ENCODE measurements at regions not wholly inside any gene's neighbourhood (a gene's known extent, or its start where the extent isn't known, plus 50 kb on each side); places are given as distances from the start of the nearest gene placed in this dataset.

GRCh38 chr16:74078511-74079231 lies 217.9 kb upstream of the PSMD7 start:
- H3K27ac Mint-ChIP-seq: no peak overlapping the region
- no peaks in the 10 kb centered on the region for H3K27me3 ChIP-seq (ENCODE audit: insufficient read depth, low read length)
- no peak overlapping the region for H3K27ac ChIP-seq (ENCODE audit: low read depth, low read length)
- no peaks in the 10 kb centered on the region for H3K36me3 ChIP-seq (ENCODE audit: insufficient read depth, low read length)
- H3K36me3 Mint-ChIP-seq: no peaks in the 10 kb centered on the region
- ChIA-PET POLR2A (ENCODE audit: partially characterized antibody) (no interaction called here), CTCF (ENCODE audit: partially characterized antibody) (no interaction called here)
- no peak overlapping the region for H3K4me3 ChIP-seq (ENCODE audit: low read length in 2 of 2)
- peaks cover 0 to 16% (median 12%) of the 10 kb centered on the region in 8 donors for H3K9me3 Mint-ChIP-seq
- H3K4me1 Mint-ChIP-seq: peaks cover 0 to 1% (median 0%) of the 10 kb centered on the region in 4 donors
- intact Hi-C loops (cut with micrococcal nuclease): no loop called here
- H3K27me3 Mint-ChIP-seq: no peaks in the 10 kb centered on the region
- H3K4me3 Mint-ChIP-seq: no peak overlapping the region
- no peaks in the 10 kb centered on the region for H3K4me1 ChIP-seq (ENCODE audit: insufficient read depth, low read length)
- no peaks in the 10 kb centered on the region for H3K9me3 ChIP-seq (ENCODE audit: control insufficient read depth in 1 of 2, low read length in 2 of 2)
- DNase-seq: no peak

- Mint-ChIP-seq H3K4me1 (peaks cover 0 to 1% (median 0%) of the 10 kb centered on the region in 4 donors), H3K36me3 (no peaks in the 10 kb centered on the region), H3K27me3 (no peaks in the 10 kb centered on the region), H3K4me3 (no peak overlapping the region), H3K27ac (no peak overlapping the region), H3K9me3 (peaks cover 0 to 16% (median 12%) of the 10 kb centered on the region in 8 donors)
- no peak for DNase-seq
- Histone ChIP-seq H3K4me3 (ENCODE audit: low read length in 2 of 2) (no peak overlapping the region), H3K9me3 (ENCODE audit: control insufficient read depth in 1 of 2, low read length in 2 of 2) (no peaks in the 10 kb centered on the region), H3K4me1 (ENCODE audit: insufficient read depth, low read length) (no peaks in the 10 kb centered on the region), H3K27ac (ENCODE audit: low read depth, low read length) (no peak overlapping the region), H3K36me3 (ENCODE audit: insufficient read depth, low read length) (no peaks in the 10 kb centered on the region), H3K27me3 (ENCODE audit: insufficient read depth, low read length) (no peaks in the 10 kb centered on the region)
- intact Hi-C loops (cut with micrococcal nuclease): no loop called here
- ChIA-PET CTCF (ENCODE audit: partially characterized antibody) (no interaction called here), POLR2A (ENCODE audit: partially characterized antibody) (no interaction called here)
These were observed 220.0 kb upstream of the PSMD7 start for GRCh38 chr16:74076568-74076967.

GRCh38 chr16:74075393-74075792 lies 221.2 kb upstream of the PSMD7 start:
- H3K9me3 ChIP-seq (ENCODE audit: control insufficient read depth in 1 of 2, low read length in 2 of 2): no peaks in the 10 kb centered on the region
- H3K27ac ChIP-seq (ENCODE audit: low read depth, low read length): no peak overlapping the region
- DNase-seq: no peak
- no peaks in the 10 kb centered on the region for H3K36me3 Mint-ChIP-seq
- no peak overlapping the region for H3K27ac Mint-ChIP-seq
- H3K4me1 ChIP-seq (ENCODE audit: insufficient read depth, low read length): no peaks in the 10 kb centered on the region
- no peaks in the 10 kb centered on the region for H3K27me3 Mint-ChIP-seq
- H3K9me3 Mint-ChIP-seq: peaks cover 0 to 16% (median 10%) of the 10 kb centered on the region in 8 donors
- CTCF ChIA-PET (ENCODE audit: partially characterized antibody): no interaction called here
- H3K36me3 ChIP-seq (ENCODE audit: insufficient read depth, low read length): no peaks in the 10 kb centered on the region
- H3K27me3 ChIP-seq (ENCODE audit: insufficient read depth, low read length): no peaks in the 10 kb centered on the region
- H3K4me3 ChIP-seq (ENCODE audit: low read length in 2 of 2): no peak overlapping the region
- no peak overlapping the region for H3K4me3 Mint-ChIP-seq
- no peaks in the 10 kb centered on the region for H3K4me1 Mint-ChIP-seq
- POLR2A ChIA-PET (ENCODE audit: partially characterized antibody): no interaction called here
- intact Hi-C loops (cut with micrococcal nuclease): no loop called here

- Histone ChIP-seq H3K36me3 (ENCODE audit: insufficient read depth, low read length) (no peaks in the 10 kb centered on the region), H3K4me3 (ENCODE audit: low read length in 2 of 2) (no peak overlapping the region), H3K9me3 (ENCODE audit: control insufficient read depth in 1 of 2, low read length in 2 of 2) (no peaks in the 10 kb centered on the region), H3K4me1 (ENCODE audit: insufficient read depth, low read length) (no peaks in the 10 kb centered on the region), H3K27ac (ENCODE audit: low read depth, low read length) (no peak overlapping the region), H3K27me3 (ENCODE audit: insufficient read depth, low read length) (no peaks in the 10 kb centered on the region)
- Mint-ChIP-seq H3K4me3 (no peak overlapping the region), H3K4me1 (no peaks in the 10 kb centered on the region), H3K36me3 (no peaks in the 10 kb centered on the region), H3K9me3 (peaks cover 0 to 16% (median 10%) of the 10 kb centered on the region in 8 donors), H3K27me3 (no peaks in the 10 kb centered on the region), H3K27ac (no peak overlapping the region)
- intact Hi-C loops (cut with micrococcal nuclease): no loop called here
- POLR2A ChIA-PET (ENCODE audit: partially characterized antibody): no interaction called here
- CTCF ChIA-PET (ENCODE audit: partially characterized antibody): no interaction called here
- DNase-seq: no peak
These were observed 223.2 kb upstream of the PSMD7 start for GRCh38 chr16:74073456-74073855.

GRCh38 chr16:74071996-74072535 lies 224.5 kb upstream of the PSMD7 start:
- Histone ChIP-seq H3K27me3 (ENCODE audit: insufficient read depth, low read length) (no peaks in the 10 kb centered on the region), H3K9me3 (ENCODE audit: control insufficient read depth in 1 of 2, low read length in 2 of 2) (no peaks in the 10 kb centered on the region), H3K4me3 (ENCODE audit: low read length in 2 of 2) (no peak overlapping the region), H3K4me1 (ENCODE audit: insufficient read depth, low read length) (no peaks in the 10 kb centered on the region), H3K36me3 (ENCODE audit: insufficient read depth, low read length) (no peaks in the 10 kb centered on the region), H3K27ac (ENCODE audit: low read depth, low read length) (no peak overlapping the region)
- intact Hi-C loops (cut with micrococcal nuclease): no loop called here
- Mint-ChIP-seq H3K27me3 (no peaks in the 10 kb centered on the region), H3K9me3 (peaks cover 0 to 16% (median 10%) of the 10 kb centered on the region in 8 donors), H3K4me1 (no peaks in the 10 kb centered on the region), H3K27ac (no peak overlapping the region), H3K4me3 (no peak overlapping the region), H3K36me3 (no peaks in the 10 kb centered on the region)
- ChIA-PET POLR2A (ENCODE audit: partially characterized antibody) (no interaction called here), CTCF (ENCODE audit: partially characterized antibody) (no interaction called here)
- DNase-seq: no peak

GRCh38 chr16:74070237-74070636 lies 226.4 kb upstream of the PSMD7 start:
- CTCF ChIA-PET (ENCODE audit: partially characterized antibody): no interaction called here
- H3K27ac Mint-ChIP-seq: no peak overlapping the region
- intact Hi-C loops (cut with micrococcal nuclease): no loop called here

GRCh38 chr16:74064120-74064735 lies 232.4 kb upstream of the PSMD7 start:
- no peaks in the 10 kb centered on the region for H3K36me3 ChIP-seq (ENCODE audit: insufficient read depth, low read length)
- no peaks in the 10 kb centered on the region for H3K27me3 ChIP-seq (ENCODE audit: insufficient read depth, low read length)
- CTCF ChIA-PET (ENCODE audit: partially characterized antibody): interaction anchor here (0.8 kb wide), 1 partner anchor 31 kb away, joined by 3 read pairs; no protein-coding TSS in a partner anchor
- no peak overlapping the region for H3K4me3 Mint-ChIP-seq
- H3K4me1 ChIP-seq (ENCODE audit: insufficient read depth, low read length): no peaks in the 10 kb centered on the region
- DNase-seq: no peak
- H3K4me1 Mint-ChIP-seq: no peaks in the 10 kb centered on the region
- no peak overlapping the region for H3K4me3 ChIP-seq (ENCODE audit: low read length in 2 of 2)
- peaks cover 0 to 9% (median 3%) of the 10 kb centered on the region in 8 donors for H3K9me3 Mint-ChIP-seq
- no peaks in the 10 kb centered on the region for H3K36me3 Mint-ChIP-seq
- no peaks in the 10 kb centered on the region for H3K9me3 ChIP-seq (ENCODE audit: control insufficient read depth in 1 of 2, low read length in 2 of 2)
- POLR2A ChIA-PET (ENCODE audit: partially characterized antibody): no interaction called here
- H3K27me3 Mint-ChIP-seq: peaks cover 1 to 7% of the 10 kb centered on the region in 2 donors
- H3K27ac Mint-ChIP-seq: peak overlapping the region in 1 of 7 donors; percentile 53
- intact Hi-C loops (cut with micrococcal nuclease): no loop called here
- no peak overlapping the region for H3K27ac ChIP-seq (ENCODE audit: low read depth, low read length)

More at GRCh38 chr16:74070237-74070636, 226.4 kb upstream of the PSMD7 start:
- H3K27ac ChIP-seq (ENCODE audit: low read depth, low read length): no peak overlapping the region
- H3K4me1 Mint-ChIP-seq: no peaks in the 10 kb centered on the region
- no peak overlapping the region for H3K4me3 Mint-ChIP-seq
- no peaks in the 10 kb centered on the region for H3K9me3 ChIP-seq (ENCODE audit: control insufficient read depth in 1 of 2, low read length in 2 of 2)
- no peak overlapping the region for H3K4me3 ChIP-seq (ENCODE audit: low read length in 2 of 2)
- H3K27me3 ChIP-seq (ENCODE audit: insufficient read depth, low read length): no peaks in the 10 kb centered on the region
- H3K4me1 ChIP-seq (ENCODE audit: insufficient read depth, low read length): no peaks in the 10 kb centered on the region
- no peaks in the 10 kb centered on the region for H3K36me3 Mint-ChIP-seq
- POLR2A ChIA-PET (ENCODE audit: partially characterized antibody): no interaction called here
- no peak for DNase-seq
- no peaks in the 10 kb centered on the region for H3K36me3 ChIP-seq (ENCODE audit: insufficient read depth, low read length)
- peaks cover 0 to 11% (median 4%) of the 10 kb centered on the region in 8 donors for H3K9me3 Mint-ChIP-seq
- peaks cover 1 to 2% of the 10 kb centered on the region in 2 donors for H3K27me3 Mint-ChIP-seq
